KOPT-K1 (cell line): ENCODE measurements at regions not wholly inside any gene's neighbourhood (a gene's known extent, or its start where the extent isn't known, plus 50 kb on each side); places are given as distances from the start of the nearest gene placed in this dataset.
A peak's percentile ranks its signal among the peaks of the same experiment; 100 is the strongest.

Experiments
- H3K27ac ChIP-seq: fragments of 200-600 bp; sonication (generic); 2 replicates; pipeline ENCODE4 v1.5.1; 2016; ENCODE audit warnings: antibody characterized with exemption, mild to moderate bottlenecking, low read depth, low read length; ENCODE audit not compliant: poor library complexity, severe bottlenecking
- H3K36me3 ChIP-seq: fragments of 200-600 bp; sonication (generic); 2 replicates; pipeline ENCODE4 v1.5.1; 2017; ENCODE audit warnings: antibody characterized with exemption, mild to moderate bottlenecking, low read length, moderate library complexity; ENCODE audit not compliant: insufficient read depth
- H3K9me3 ChIP-seq: fragments of 200-600 bp; sonication (generic); 2 replicates; pipeline ENCODE4 v1.5.1; 2017; ENCODE audit warnings: antibody characterized with exemption, low read length, mild to moderate bottlenecking; ENCODE audit not compliant: insufficient read depth, poor library complexity, severe bottlenecking

DNA sequence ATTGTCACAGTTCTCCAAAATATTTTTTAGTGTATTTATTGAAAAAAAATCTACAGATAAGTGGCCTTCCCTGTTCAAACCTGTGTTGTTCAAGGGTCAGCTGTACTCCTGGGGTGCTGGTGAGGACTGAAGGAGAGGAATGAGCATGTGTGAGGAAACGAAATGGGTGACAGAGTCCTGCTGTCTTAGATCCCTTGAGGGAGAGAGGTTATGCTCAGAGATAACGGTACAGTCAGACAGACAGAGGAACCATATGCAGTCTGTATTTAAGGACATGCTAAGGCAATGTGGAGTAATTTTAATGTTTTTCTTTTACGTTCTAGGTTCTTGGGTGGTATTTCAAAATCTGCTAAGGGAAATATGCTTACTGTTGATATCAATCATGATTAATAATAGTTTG is 352.9 kb upstream of the RGS6 start:
- H3K36me3 ChIP-seq, result no peaks in the 10 kb centered on the region
- H3K9me3 ChIP-seq, result no peaks in the 10 kb centered on the region
- no peak overlapping the region for H3K27ac ChIP-seq

- no peaks in the 10 kb centered on the region for H3K36me3 ChIP-seq
- no peak overlapping the region for H3K27ac ChIP-seq
- no peaks in the 10 kb centered on the region for H3K9me3 ChIP-seq
Measured at GRCh38 chr14:71582705-71583104, 349.5 kb upstream of the RGS6 start.

- no peak overlapping the region for H3K27ac ChIP-seq
- no peaks in the 10 kb centered on the region for H3K36me3 ChIP-seq
- H3K9me3 ChIP-seq, result no peaks in the 10 kb centered on the region
Measured at GRCh38 chr14:71583194-71583593, 349.0 kb upstream of the RGS6 start.

- H3K9me3 ChIP-seq, result no peaks in the 10 kb centered on the region
- H3K36me3 ChIP-seq, result no peaks in the 10 kb centered on the region
- H3K27ac ChIP-seq, result no peak overlapping the region
Measured at GRCh38 chr14:71583705-71584104, 348.5 kb upstream of the RGS6 start.

DNA sequence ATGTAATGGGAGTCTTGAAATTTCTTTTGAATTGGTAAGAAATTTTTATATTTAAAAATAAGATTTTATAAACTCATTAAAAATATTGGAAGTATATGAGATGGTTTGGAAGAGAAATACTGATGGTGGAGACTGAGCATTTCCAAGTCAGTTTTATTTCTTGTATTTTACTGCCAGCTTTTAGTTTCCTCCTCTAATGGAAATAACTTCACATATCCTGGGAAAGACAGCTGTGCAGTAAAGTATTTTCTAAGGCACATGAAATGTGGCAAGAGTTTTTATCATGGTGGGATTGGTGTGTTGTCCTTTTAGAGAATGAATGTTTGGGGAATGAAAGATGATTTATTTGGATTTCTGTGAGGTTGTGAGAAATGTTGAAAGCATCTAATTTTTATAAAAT is 346.9 kb upstream of the RGS6 start:
- no peaks in the 10 kb centered on the region for H3K36me3 ChIP-seq
- no peak overlapping the region for H3K27ac ChIP-seq
- no peaks in the 10 kb centered on the region for H3K9me3 ChIP-seq

GRCh38 chr14:71586131-71586897 is 345.9 kb upstream of the RGS6 start:
- no peaks in the 10 kb centered on the region for H3K9me3 ChIP-seq
- no peaks in the 10 kb centered on the region for H3K36me3 ChIP-seq
- no peak overlapping the region for H3K27ac ChIP-seq

- no peaks in the 10 kb centered on the region for H3K36me3 ChIP-seq
- no peaks in the 10 kb centered on the region for H3K9me3 ChIP-seq
- H3K27ac ChIP-seq, result no peak overlapping the region
Measured at GRCh38 chr14:71588028-71588427, 344.2 kb upstream of the RGS6 start.

DNA sequence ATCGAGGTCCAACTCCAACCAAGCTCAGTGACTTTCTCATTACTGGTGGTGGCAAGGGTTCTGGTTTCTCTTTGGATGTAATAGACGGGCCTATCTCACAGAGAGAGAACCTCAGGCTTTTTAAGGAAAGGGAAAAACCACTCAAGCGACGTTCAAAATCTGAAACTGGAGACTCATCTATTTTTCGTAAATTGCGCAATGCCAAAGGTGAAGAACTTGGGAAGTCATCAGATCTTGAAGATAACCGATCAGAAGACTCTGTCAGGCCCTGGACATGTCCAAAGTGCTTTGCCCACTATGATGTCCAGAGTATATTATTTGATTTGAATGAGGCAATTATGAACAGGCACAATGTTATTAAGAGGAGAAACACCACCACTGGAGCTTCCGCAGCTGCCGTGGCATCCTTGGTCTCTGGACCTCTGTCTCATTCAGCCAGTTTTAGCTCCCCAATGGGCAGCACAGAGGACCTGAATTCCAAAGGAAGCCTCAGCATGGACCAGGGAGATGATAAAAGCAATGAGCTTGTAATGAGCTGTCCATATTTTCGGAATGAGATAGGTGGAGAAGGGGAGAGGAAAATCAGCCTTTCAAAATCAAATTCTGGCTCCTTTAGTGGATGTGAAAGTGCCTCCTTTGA is 343.5 kb upstream of the RGS6 start:
- H3K27ac ChIP-seq, result no peak overlapping the region

DNA sequence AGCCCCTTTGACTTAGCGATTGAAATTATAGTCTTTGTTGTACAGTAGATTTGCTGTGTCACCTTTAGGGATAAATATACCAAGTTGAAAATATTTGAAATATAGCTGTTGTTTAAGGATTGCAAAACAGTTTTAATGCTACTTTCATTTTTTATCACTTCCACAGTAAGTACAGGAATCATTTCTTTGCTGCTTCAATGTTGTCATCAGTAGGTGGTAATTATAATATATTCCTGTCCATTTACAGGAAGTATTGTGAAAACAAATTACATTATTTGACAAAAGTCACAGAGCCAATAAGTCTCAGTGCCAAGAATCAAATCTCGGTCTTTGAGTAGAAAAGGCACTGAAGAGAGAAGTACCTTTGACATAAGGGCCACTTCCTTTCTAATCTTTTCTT is 342.6 kb upstream of the RGS6 start:
- H3K36me3 ChIP-seq, result no peaks in the 10 kb centered on the region
- H3K27ac ChIP-seq, result peak overlapping the region; percentile 13
- no peaks in the 10 kb centered on the region for H3K9me3 ChIP-seq

More for the DNA sequence above, 343.5 kb upstream of the RGS6 start:
- Histone ChIP-seq H3K9me3 (no peaks in the 10 kb centered on the region), H3K36me3 (no peaks in the 10 kb centered on the region)

- no peak overlapping the region for H3K27ac ChIP-seq
- H3K36me3 ChIP-seq, result no peaks in the 10 kb centered on the region
- no peaks in the 10 kb centered on the region for H3K9me3 ChIP-seq
Measured at GRCh38 chr14:71590131-71590530, 342.1 kb upstream of the RGS6 start.

- no peaks in the 10 kb centered on the region for H3K36me3 ChIP-seq
- H3K9me3 ChIP-seq, result no peaks in the 10 kb centered on the region
- H3K27ac ChIP-seq, result peak overlapping the region; percentile 86
Measured at GRCh38 chr14:71591231-71591630, 341.0 kb upstream of the RGS6 start.

GRCh38 chr14:71591929-71592328 is 340.3 kb upstream of the RGS6 start:
- Histone ChIP-seq H3K9me3 (no peaks in the 10 kb centered on the region), H3K27ac (peak overlapping the region; percentile 86), H3K36me3 (no peaks in the 10 kb centered on the region)

DNA sequence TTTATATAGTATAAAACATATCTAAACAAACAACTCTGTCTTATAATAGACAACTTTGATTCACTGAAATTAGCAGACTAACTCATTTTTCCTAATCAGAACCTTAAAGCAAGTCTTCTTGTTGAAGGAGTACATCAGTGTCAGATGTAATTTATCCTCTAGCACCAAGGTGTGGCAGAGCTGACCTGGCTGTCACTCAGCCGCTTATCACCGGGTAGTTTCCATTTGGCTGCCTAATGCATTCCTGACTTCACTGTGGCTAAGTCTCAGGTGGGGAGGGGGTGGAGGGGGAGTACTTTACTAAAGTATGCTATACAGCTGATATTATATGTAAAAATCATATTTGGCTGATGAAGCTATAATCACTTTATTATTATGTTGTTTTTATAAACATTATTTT is 339.9 kb upstream of the RGS6 start:
- Histone ChIP-seq H3K9me3 (no peaks in the 10 kb centered on the region), H3K36me3 (no peaks in the 10 kb centered on the region), H3K27ac (peak overlapping the region; percentile 86)

- H3K27ac ChIP-seq, result peak overlapping the region; percentile 54
- H3K36me3 ChIP-seq, result no peaks in the 10 kb centered on the region
- H3K9me3 ChIP-seq, result no peaks in the 10 kb centered on the region
Measured at GRCh38 chr14:71593966-71594365, 338.3 kb upstream of the RGS6 start.

- Histone ChIP-seq H3K27ac (peak overlapping the region; percentile 54), H3K36me3 (no peaks in the 10 kb centered on the region), H3K9me3 (no peaks in the 10 kb centered on the region)
Measured at GRCh38 chr14:71594821-71595220, 337.4 kb upstream of the RGS6 start.

GRCh38 chr14:71595441-71595840 is 336.8 kb upstream of the RGS6 start:
- Histone ChIP-seq H3K36me3 (0 out of 2 replicates have a peak, but pooled peaks cover 1% of the 10 kb centered on the region), H3K27ac (peak overlapping the region; percentile 54), H3K9me3 (peaks cover 6% of the 10 kb centered on the region)
